Panc1 (cell line): ENCODE measurements at regions not wholly inside any gene's neighbourhood (a gene's known extent, or its start where the extent isn't known, plus 50 kb on each side); places are given as distances from the start of the nearest gene placed in this dataset.

Experiments used
- ATAC-seq: fragments of 200-7000 bp; cut with Tn5 transposase; 2 replicates; pipeline ENCODE4 v1.9.1; 2020; ENCODE audit warnings: mild to moderate bottlenecking, moderate library complexity
- BruUV-seq: library from RNA; stranded (reverse); fragments of 400-500 nt; replicated peaks from 2 replicates; lab custom pipeline; 2021; lab: Mats Ljungman, UMichigan
- CTCF ChIA-PET: fragments of 300-600 bp; sonication (Branson Sonifier 250); formaldehyde crosslinking; loops from one replicate; lab custom pipeline; 2022; ENCODE audit warnings: antibody characterized with exemption; lab: Charles Lee
- POLR2A ChIA-PET: fragments of 300-600 bp; sonication (Branson Sonifier 250); formaldehyde crosslinking; loops from one replicate; lab custom pipeline; 2022; ENCODE audit warnings: antibody characterized with exemption; lab: Charles Lee
- DNase-seq: peaks from one replicate; pipeline ENCODE4 v3.0.0-alpha.2; 2010; ENCODE audit warnings: low read depth, low spot score
- H3K27ac ChIP-seq: 2 replicates; pipeline ENCODE4 v1.5.1; 2011; ENCODE audit warnings: mild to moderate bottlenecking, low read length, inconsistent platforms
- H3K27me3 ChIP-seq: fragments of 200-500 bp; sonication (Bioruptor generic); 2 replicates; pipeline ENCODE4 v1.6.0; 2014; ENCODE audit warnings: low read length, inconsistent platforms; ENCODE audit not compliant: control insufficient read depth, insufficient read depth
- H3K36me3 ChIP-seq: fragments of 200-500 bp; sonication (Bioruptor generic); 2 replicates; pipeline ENCODE4 v1.5.1; 2014; ENCODE audit warnings: inconsistent platforms, mild to moderate bottlenecking, low read length, moderate library complexity; ENCODE audit not compliant: control insufficient read depth, insufficient read depth
- H3K4me1 ChIP-seq: 2 replicates; pipeline ENCODE4 v1.5.1; 2011; ENCODE audit warnings: inconsistent platforms, mild to moderate bottlenecking, low read length, moderate library complexity; ENCODE audit not compliant: control insufficient read depth, insufficient read depth
- H3K4me3 ChIP-seq, 2 experiments: 2 replicates each; pipeline ENCODE4 v1.5.1; 2011 to 2012; ENCODE audit warnings: low read depth in 2 of 2, low read length in 2 of 2, mild to moderate bottlenecking in 2 of 2, inconsistent platforms in 1 of 2, moderate library complexity in 1 of 2
- H3K9me3 ChIP-seq: fragments of 200-500 bp; sonication (Bioruptor generic); 2 replicates; pipeline ENCODE4 v1.5.1; 2014; ENCODE audit warnings: low read depth, mild to moderate bottlenecking, inconsistent platforms, low read length, moderate library complexity; ENCODE audit not compliant: control insufficient read depth, insufficient read depth
- CTCF ChIP-seq: fragments of 450-650 bp; IDR thresholded peaks from 2 replicates; pipeline ENCODE4 v1.5.1; 2017; ENCODE audit warnings: mild to moderate bottlenecking
- POLR2AphosphoS5 ChIP-seq: IDR thresholded peaks from 2 replicates; pipeline ENCODE4 v1.6.1; 2012; ENCODE audit warnings: mild to moderate bottlenecking, low read depth, low read length, moderate library complexity
- REST ChIP-seq, 2 experiments: IDR thresholded peaks; 2 replicates each; pipeline ENCODE4 v1.6.1; 2011 to 2012; ENCODE audit warnings: low read depth in 2 of 2, control low read depth in 1 of 2, low read length in 1 of 2, mild to moderate bottlenecking in 1 of 2, moderate library complexity in 1 of 2; ENCODE audit not compliant: insufficient read depth in 1 of 2
- SIN3A ChIP-seq: IDR thresholded peaks from 2 replicates; pipeline ENCODE4 v1.6.1; 2012; ENCODE audit warnings: low read depth, mild to moderate bottlenecking, low read length, moderate library complexity, borderline replicate concordance; ENCODE audit not compliant: insufficient read depth
- TCF7L2 ChIP-seq: IDR thresholded peaks from 2 replicates; pipeline ENCODE4 v1.6.1; 2011; ENCODE audit warnings: mild to moderate bottlenecking, low read depth, low read length, inconsistent platforms
- in situ Hi-C: cut with HindIII; loops from 2 replicates; pipeline ENCODE4 v1.10.0; 2016; ENCODE audit warnings: low sequenced_read_pairs, low pct_unique_long_range_greater_than_20kb
- intact Hi-C: fragments of 100-400 bp; cut with micrococcal nuclease; formaldehyde crosslinking; loops from one replicate; pipeline ENCODE4 v1.10.0; 2022; ENCODE audit not compliant: unreplicated experiment

GRCh38 chr4:138946306-138946705, 69.3 kb upstream of the NOCT start:
- no peak for DNase-seq
- Histone ChIP-seq H3K36me3 (no peaks in the 10 kb centered on the region), H3K27ac (no peak overlapping the region), H3K9me3 (no peaks in the 10 kb centered on the region), H3K4me3 (no peak overlapping the region), H3K4me1 (no peaks in the 10 kb centered on the region), H3K27me3 (no peaks in the 10 kb centered on the region)
- POLR2A ChIA-PET, result no interaction called here
- TF ChIP-seq POLR2AphosphoS5, result no peak
- no peak for TF ChIP-seq CTCF
- no peak for TF ChIP-seq TCF7L2
- TF ChIP-seq REST (IDR thresholded peaks at IDR 0.05; ENCODE audit: insufficient read depth in 1 of 2, low read depth in 2 of 2, low read length in 1 of 2), result no peak
- TF ChIP-seq SIN3A, result no peak
- intact Hi-C loops, result no loop called here
- no peak for ATAC-seq
- in situ Hi-C loops, result no loop called here
- BruUV-seq, result no TSS peak
- CTCF ChIA-PET, result no interaction called here

- no peak overlapping the region for H3K4me3 ChIP-seq
- ChIA-PET POLR2A (no interaction called here), CTCF (no interaction called here)
- no peak for ATAC-seq
- no peak for DNase-seq
- in situ Hi-C loops, result no loop called here
- no peaks in the 10 kb centered on the region for H3K4me1 ChIP-seq
- no peak for TF ChIP-seq CTCF
- no peak for TF ChIP-seq TCF7L2
- no peak for TF ChIP-seq REST (IDR thresholded peaks at IDR 0.05; ENCODE audit: insufficient read depth in 1 of 2, low read depth in 2 of 2, low read length in 1 of 2)
- no peak for TF ChIP-seq SIN3A
- TF ChIP-seq POLR2AphosphoS5, result no peak
- H3K9me3 ChIP-seq, result no peaks in the 10 kb centered on the region
- no TSS peak for BruUV-seq
- no peaks in the 10 kb centered on the region for H3K36me3 ChIP-seq
- intact Hi-C loops, result no loop called here
- no peak overlapping the region for H3K27ac ChIP-seq
- no peaks in the 10 kb centered on the region for H3K27me3 ChIP-seq
Measured at GRCh38 chr4:138945840-138946239, 69.7 kb upstream of the NOCT start.
